ENCODE measurements at regions not wholly inside any gene's neighbourhood (a gene's known extent, or its start where the extent isn't known, plus 50 kb on each side); places are given as distances from the start of the nearest gene placed in this dataset.

GRCh38 chr2:18639756-18640453, 50.5 kb upstream of the NT5C1B start:
- no peak for DNase-seq

All from stimulated activated naive CD4-positive, alpha-beta T cell (primary cell).